Breast epithelium (tissue), 4 donors: ENCODE measurements at regions not wholly inside any gene's neighbourhood (a gene's known extent, or its start where the extent isn't known, plus 50 kb on each side); places are given as distances from the start of the nearest gene placed in this dataset.

Experiments
- DNase-seq, 2 donors: peaks; one replicate each; pipeline ENCODE4 v3.0.0-alpha.2; 2019; ENCODE audit warnings: low spot score in 2 of 2
- H3K27ac ChIP-seq, 2 donors: fragments of 200-600 bp; sonication (generic) in 1 of 2; one replicate each; pipeline ENCODE4 v1.5.1; 2016 to 2019; ENCODE audit warnings: mild to moderate bottlenecking in 1 of 2
- H3K27me3 ChIP-seq, 2 donors: fragments of 200-600 bp; sonication (generic) in 1 of 2; one replicate each; pipeline versions ENCODE4 v1.5.1 to v1.6.0; 2017 to 2019; ENCODE audit warnings: control low read depth in 1 of 2, mild to moderate bottlenecking in 1 of 2
- H3K36me3 ChIP-seq: fragments of 200-600 bp; one replicate; pipeline ENCODE4 v1.5.1; 2019
- H3K4me1 ChIP-seq, 2 donors: fragments of 200-600 bp; sonication (generic); one replicate each; pipeline ENCODE4 v1.5.1; 2016 to 2019; ENCODE audit warnings: control low read depth in 1 of 2
- H3K4me3 ChIP-seq, 3 donors: fragments of 200-600 bp; sonication (generic); 1 replicate in 2 of 3; 2 replicates in 1 of 3; pipeline ENCODE4 v1.5.1; 2016 to 2019; ENCODE audit warnings: mild to moderate bottlenecking in 3 of 3, moderate library complexity in 2 of 3
- H3K9me3 ChIP-seq, 2 donors: fragments of 200-600 bp; sonication (generic) in 1 of 2; one replicate each; pipeline ENCODE4 v1.5.1; 2016 to 2019; ENCODE audit warnings: control low read depth in 1 of 2
- POLR2A ChIP-seq: fragments of 450-650 bp; IDR thresholded peaks from one replicate; pipeline ENCODE4 v1.6.1; 2016; ENCODE audit warnings: antibody characterized with exemption, mild to moderate bottlenecking, moderate library complexity
- POLR2AphosphoS5 ChIP-seq, 3 donors: sonication (generic); formaldehyde crosslinking; IDR thresholded peaks; one replicate each; pipeline ENCODE4 v1.6.1; 2017; ENCODE audit warnings: antibody characterized with exemption in 3 of 3
- intact Hi-C: fragments of 100-400 bp; cut with DNase I; formaldehyde crosslinking; loops from one replicate; pipeline ENCODE4 v1.15.1; 2023; ENCODE audit warnings: low total_unique reads
- TF ChIP-seq, protein P1 (sequence below), 3 donors: fragments of 450-650 bp; IDR thresholded peaks; one replicate each; pipeline ENCODE4 v1.5.1; 2016 to 2017; ENCODE audit warnings: antibody characterized with exemption in 3 of 3, mild to moderate bottlenecking in 3 of 3, moderate library complexity in 3 of 3

GRCh38 chr2:226030788-226031646 lies 631.5 kb downstream of the NYAP2 start:
- TF ChIP-seq POLR2AphosphoS5 (IDR thresholded peaks at IDR 0.05) (peak in 2 of 3 donors; percentile 45 to 59), POLR2A (no peak)
- TF ChIP-seq, protein P1, sequence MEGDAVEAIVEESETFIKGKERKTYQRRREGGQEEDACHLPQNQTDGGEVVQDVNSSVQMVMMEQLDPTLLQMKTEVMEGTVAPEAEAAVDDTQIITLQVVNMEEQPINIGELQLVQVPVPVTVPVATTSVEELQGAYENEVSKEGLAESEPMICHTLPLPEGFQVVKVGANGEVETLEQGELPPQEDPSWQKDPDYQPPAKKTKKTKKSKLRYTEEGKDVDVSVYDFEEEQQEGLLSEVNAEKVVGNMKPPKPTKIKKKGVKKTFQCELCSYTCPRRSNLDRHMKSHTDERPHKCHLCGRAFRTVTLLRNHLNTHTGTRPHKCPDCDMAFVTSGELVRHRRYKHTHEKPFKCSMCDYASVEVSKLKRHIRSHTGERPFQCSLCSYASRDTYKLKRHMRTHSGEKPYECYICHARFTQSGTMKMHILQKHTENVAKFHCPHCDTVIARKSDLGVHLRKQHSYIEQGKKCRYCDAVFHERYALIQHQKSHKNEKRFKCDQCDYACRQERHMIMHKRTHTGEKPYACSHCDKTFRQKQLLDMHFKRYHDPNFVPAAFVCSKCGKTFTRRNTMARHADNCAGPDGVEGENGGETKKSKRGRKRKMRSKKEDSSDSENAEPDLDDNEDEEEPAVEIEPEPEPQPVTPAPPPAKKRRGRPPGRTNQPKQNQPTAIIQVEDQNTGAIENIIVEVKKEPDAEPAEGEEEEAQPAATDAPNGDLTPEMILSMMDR (IDR thresholded peaks at IDR 0.05) = no peak
- Histone ChIP-seq H3K27ac (peak overlapping the region; percentile 30 to 68), H3K4me3 (peak overlapping the region; percentile 41 to 77 (median 55)), H3K27me3 (no peaks in the 10 kb centered on the region), H3K9me3 (no peaks in the 10 kb centered on the region), H3K36me3 (no peaks in the 10 kb centered on the region), H3K4me1 (no peaks in the 10 kb centered on the region)
- intact Hi-C loops = loop anchor here (5.0 kb wide), 1 partner anchor 159 kb away; no protein-coding TSS in a partner anchor
- peak; percentile 37 to 57 for DNase-seq

GRCh38 chr2:226030369-226030768 lies 630.9 kb downstream of the NYAP2 start:
- H3K4me3 ChIP-seq = peak overlapping the region; percentile 41 to 77 (median 55)
- H3K27me3 ChIP-seq = no peaks in the 10 kb centered on the region
- H3K9me3 ChIP-seq = no peaks in the 10 kb centered on the region
- H3K4me1 ChIP-seq = no peaks in the 10 kb centered on the region
- H3K27ac ChIP-seq = peak overlapping the region in 1 of 2 donors; percentile 68
- intact Hi-C loops = loop anchor here (5.0 kb wide), 1 partner anchor 158 kb away; no protein-coding TSS in a partner anchor
- TF ChIP-seq POLR2A = no peak
- no peak for TF ChIP-seq POLR2AphosphoS5 (IDR thresholded peaks at IDR 0.05)
- TF ChIP-seq, protein P1 (IDR thresholded peaks at IDR 0.05) = no peak
- no peak for DNase-seq
- no peaks in the 10 kb centered on the region for H3K36me3 ChIP-seq

- DNase-seq = no peak
- no peak overlapping the region for H3K27ac ChIP-seq
- no peak overlapping the region for H3K4me3 ChIP-seq
- TF ChIP-seq, protein P1 (IDR thresholded peaks at IDR 0.05) = no peak
- TF ChIP-seq POLR2A (no peak), POLR2AphosphoS5 (IDR thresholded peaks at IDR 0.05) (no peak)
- H3K36me3 ChIP-seq = no peaks in the 10 kb centered on the region
- intact Hi-C loops = no loop called here
- H3K4me1 ChIP-seq = no peaks in the 10 kb centered on the region
- no peaks in the 10 kb centered on the region for H3K27me3 ChIP-seq
- H3K9me3 ChIP-seq = no peaks in the 10 kb centered on the region
Observed at GRCh38 chr2:226023946-226024345, 624.4 kb downstream of the NYAP2 start.

DNA sequence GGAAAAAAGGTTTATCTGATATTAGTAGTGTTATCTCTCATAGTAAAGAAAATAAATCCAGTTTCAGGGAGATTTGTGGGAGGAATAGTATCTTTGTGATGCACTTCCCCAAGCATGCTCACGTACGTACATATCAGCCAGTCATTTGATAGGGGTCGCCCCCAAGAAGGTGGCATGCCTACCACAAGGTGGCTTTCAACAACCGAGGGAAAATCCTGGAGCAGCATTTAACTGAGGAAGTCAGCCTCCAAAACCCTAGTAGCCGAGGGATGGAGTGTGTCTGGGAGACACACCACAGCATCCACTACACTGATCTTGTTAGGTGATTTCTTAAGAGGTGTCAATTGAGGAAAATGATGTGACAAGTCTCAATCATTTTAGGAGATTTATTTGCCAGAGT lies 623.9 kb downstream of the NYAP2 start:
- Histone ChIP-seq H3K9me3 (peaks cover 0 to 4% of the 10 kb centered on the region in 2 donors), H3K27me3 (no peaks in the 10 kb centered on the region), H3K4me3 (no peak overlapping the region), H3K27ac (no peak overlapping the region), H3K36me3 (no peaks in the 10 kb centered on the region), H3K4me1 (no peaks in the 10 kb centered on the region)
- DNase-seq = no peak
- TF ChIP-seq, protein P1 (IDR thresholded peaks at IDR 0.05) = no peak
- no peak for TF ChIP-seq POLR2A
- no peak for TF ChIP-seq POLR2AphosphoS5 (IDR thresholded peaks at IDR 0.05)
- intact Hi-C loops = no loop called here

DNA sequence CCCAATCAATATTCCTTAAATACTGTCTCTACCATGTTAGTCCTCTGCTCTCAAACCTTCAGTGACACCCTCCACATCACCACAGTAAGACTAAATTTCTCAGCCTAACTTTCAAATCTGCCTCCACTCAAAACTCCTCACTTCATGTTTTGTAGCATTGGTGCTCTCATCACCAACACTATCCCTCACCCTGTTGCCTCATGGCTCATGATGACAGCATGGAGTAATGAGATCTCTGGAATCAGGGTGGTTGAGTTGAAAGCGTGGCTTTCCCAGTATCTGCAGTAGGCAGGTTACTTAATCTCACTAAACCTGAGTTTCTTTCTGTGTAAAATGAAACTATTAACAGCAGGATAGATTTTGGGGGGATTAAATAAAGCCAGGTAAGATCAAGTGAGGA lies 621.4 kb downstream of the NYAP2 start:
- Histone ChIP-seq H3K36me3 (no peaks in the 10 kb centered on the region), H3K9me3 (peaks cover 0 to 8% of the 10 kb centered on the region in 2 donors), H3K27me3 (no peaks in the 10 kb centered on the region), H3K4me3 (no peak overlapping the region), H3K27ac (no peak overlapping the region), H3K4me1 (no peaks in the 10 kb centered on the region)
- TF ChIP-seq, protein P1 (IDR thresholded peaks at IDR 0.05) = no peak
- TF ChIP-seq POLR2A (no peak), POLR2AphosphoS5 (IDR thresholded peaks at IDR 0.05) (no peak)
- no peak for DNase-seq
- intact Hi-C loops = no loop called here
